Keratinocyte (primary cell): ENCODE measurements at regions not wholly inside any gene's neighbourhood (a gene's known extent, or its start where the extent isn't known, plus 50 kb on each side); places are given as distances from the start of the nearest gene placed in this dataset.
"Not testable (repeated sequence)": the region's sequence is repeated elsewhere in the genome, so short reads cannot be mapped to it uniquely, and the experiment has no call there.

Experiments
- EZH2 ChIP-seq: IDR thresholded peaks from one replicate; pipeline ENCODE4 v1.6.1; 2012; ENCODE audit warnings: inconsistent platforms, mild to moderate bottlenecking, low read length, moderate library complexity
- TF ChIP-seq, protein P1 (sequence below), 3 experiments: IDR thresholded peaks in 1 of 3; conservative IDR thresholded peaks in 1 of 3; optimal IDR thresholded peaks in 1 of 3; 2 replicates in 2 of 3; 3 replicates in 1 of 3; pipeline versions ENCODE3 to v1.5.1; 2011; ENCODE audit warnings: low read length in 3 of 3, mild to moderate bottlenecking in 3 of 3, moderate library complexity in 2 of 3, control low read depth in 1 of 3, inconsistent platforms in 1 of 3; ENCODE audit not compliant: insufficient read depth in 2 of 3; ENCODE audit errors: extremely low read depth in 1 of 3

DNA sequence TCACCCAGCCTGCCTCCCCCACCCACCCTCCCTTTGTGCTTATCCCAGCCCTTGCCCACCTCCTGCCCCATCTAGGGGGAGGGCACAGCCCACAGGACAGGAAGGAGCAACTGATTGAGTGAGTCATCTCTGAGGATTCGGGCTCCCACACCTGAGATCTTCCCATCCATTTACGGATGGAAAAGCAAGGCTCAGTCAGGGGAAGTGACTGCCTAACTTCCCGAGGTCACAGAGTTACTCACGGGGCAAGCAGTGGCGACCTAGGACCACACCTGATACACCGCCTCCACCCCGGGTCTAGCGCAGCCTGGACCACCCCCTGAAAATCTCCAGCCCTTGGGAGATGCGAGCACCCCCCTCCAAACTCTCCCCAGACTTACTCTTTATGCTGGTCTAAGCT, 131.7 kb downstream of the TNFRSF13B start:
- TF ChIP-seq EZH2: not testable (repeated sequence)
- TF ChIP-seq, protein P1, sequence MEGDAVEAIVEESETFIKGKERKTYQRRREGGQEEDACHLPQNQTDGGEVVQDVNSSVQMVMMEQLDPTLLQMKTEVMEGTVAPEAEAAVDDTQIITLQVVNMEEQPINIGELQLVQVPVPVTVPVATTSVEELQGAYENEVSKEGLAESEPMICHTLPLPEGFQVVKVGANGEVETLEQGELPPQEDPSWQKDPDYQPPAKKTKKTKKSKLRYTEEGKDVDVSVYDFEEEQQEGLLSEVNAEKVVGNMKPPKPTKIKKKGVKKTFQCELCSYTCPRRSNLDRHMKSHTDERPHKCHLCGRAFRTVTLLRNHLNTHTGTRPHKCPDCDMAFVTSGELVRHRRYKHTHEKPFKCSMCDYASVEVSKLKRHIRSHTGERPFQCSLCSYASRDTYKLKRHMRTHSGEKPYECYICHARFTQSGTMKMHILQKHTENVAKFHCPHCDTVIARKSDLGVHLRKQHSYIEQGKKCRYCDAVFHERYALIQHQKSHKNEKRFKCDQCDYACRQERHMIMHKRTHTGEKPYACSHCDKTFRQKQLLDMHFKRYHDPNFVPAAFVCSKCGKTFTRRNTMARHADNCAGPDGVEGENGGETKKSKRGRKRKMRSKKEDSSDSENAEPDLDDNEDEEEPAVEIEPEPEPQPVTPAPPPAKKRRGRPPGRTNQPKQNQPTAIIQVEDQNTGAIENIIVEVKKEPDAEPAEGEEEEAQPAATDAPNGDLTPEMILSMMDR (optimal IDR thresholded peaks at IDR 0.05 in 1 of 3, IDR thresholded peaks at IDR 0.05 in 1 of 3, conservative IDR thresholded peaks at IDR 0.05 in 1 of 3; ENCODE audit: extremely low read depth in 1 of 3, insufficient read depth in 2 of 3, low read length in 3 of 3): not testable (repeated sequence)
